ENCODE measurements at regions not wholly inside any gene's neighbourhood (a gene's known extent, or its start where the extent isn't known, plus 50 kb on each side); places are given as distances from the start of the nearest gene placed in this dataset.

DNA sequence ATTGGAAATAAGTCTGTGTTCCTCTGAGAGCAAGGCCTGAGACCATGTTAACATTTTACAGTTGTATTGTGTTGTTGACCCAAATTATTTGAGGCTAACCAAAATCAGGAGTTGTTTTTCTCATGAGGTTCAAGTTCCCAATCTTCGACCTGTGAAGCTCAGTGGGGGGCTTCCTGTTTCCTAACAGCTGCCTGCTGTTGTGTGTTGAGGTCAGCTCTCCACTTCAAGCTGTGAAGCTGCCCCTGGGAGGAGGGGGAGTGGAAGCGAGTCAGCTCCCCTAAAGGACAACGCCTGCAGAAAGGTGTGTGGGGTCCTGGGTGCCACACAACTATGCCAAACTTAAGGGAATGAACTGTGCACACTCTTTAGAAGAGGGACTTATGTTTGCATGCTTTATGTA is 295.5 kb downstream of the IRX1 start:
- CTCF ChIA-PET, result no interaction called here
- H3K9me3 ChIP-seq (ENCODE audit: control insufficient read depth, insufficient read depth, low read depth, low read length), result no peaks in the 10 kb centered on the region
- no peaks in the 10 kb centered on the region for H3K4me1 ChIP-seq (ENCODE audit: control insufficient read depth, insufficient read depth, low read length)
- no peak overlapping the region for H3K4me3 ChIP-seq (ENCODE audit: low read depth, low read length)
- TF ChIP-seq ZNF561 (tag by site-specific recombination; IDR thresholded peaks at IDR 0.05; ENCODE audit: borderline replicate concordance) (no peak), ZNF2 (tag by site-specific recombination; IDR thresholded peaks at IDR 0.05) (no peak), ZNF549 (tag by site-specific recombination; IDR thresholded peaks at IDR 0.05) (no peak), ZNF530 (tag by site-specific recombination; IDR thresholded peaks at IDR 0.05; ENCODE audit: low read depth) (no peak), ZNF341 (tag by site-specific recombination; IDR thresholded peaks at IDR 0.05; ENCODE audit: low read depth) (no peak), ZXDB (tag by site-specific recombination; IDR thresholded peaks at IDR 0.05) (no peak), ZNF654 (tag by site-specific recombination; IDR thresholded peaks at IDR 0.05; ENCODE audit: low read depth) (no peak), SALL2 (tag by site-specific recombination; IDR thresholded peaks at IDR 0.05; ENCODE audit: borderline replicate concordance) (no peak), ZNF221 (tag by site-specific recombination; IDR thresholded peaks at IDR 0.05; ENCODE audit: borderline replicate concordance) (no peak), ZNF600 (tag by site-specific recombination; IDR thresholded peaks at IDR 0.05) (no peak)
- TF ChIP-seq, protein P1, sequence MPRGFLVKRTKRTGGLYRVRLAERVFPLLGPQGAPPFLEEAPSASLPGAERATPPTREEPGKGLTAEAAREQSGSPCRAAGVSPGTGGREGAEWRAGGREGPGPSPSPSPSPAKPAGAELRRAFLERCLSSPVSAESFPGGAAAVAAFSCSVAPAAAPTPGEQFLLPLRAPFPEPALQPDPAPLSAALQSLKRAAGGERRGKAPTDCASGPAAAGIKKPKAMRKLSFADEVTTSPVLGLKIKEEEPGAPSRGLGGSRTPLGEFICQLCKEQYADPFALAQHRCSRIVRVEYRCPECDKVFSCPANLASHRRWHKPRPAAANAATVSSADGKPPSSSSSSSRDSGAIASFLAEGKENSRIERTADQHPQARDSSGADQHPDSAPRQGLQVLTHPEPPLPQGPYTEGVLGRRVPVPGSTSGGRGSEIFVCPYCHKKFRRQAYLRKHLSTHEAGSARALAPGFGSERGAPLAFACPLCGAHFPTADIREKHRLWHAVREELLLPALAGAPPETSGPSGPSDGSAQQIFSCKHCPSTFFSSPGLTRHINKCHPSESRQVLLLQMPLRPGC (tag by site-specific recombination; IDR thresholded peaks at IDR 0.05), result no peak
- TF ChIP-seq, protein P2, sequence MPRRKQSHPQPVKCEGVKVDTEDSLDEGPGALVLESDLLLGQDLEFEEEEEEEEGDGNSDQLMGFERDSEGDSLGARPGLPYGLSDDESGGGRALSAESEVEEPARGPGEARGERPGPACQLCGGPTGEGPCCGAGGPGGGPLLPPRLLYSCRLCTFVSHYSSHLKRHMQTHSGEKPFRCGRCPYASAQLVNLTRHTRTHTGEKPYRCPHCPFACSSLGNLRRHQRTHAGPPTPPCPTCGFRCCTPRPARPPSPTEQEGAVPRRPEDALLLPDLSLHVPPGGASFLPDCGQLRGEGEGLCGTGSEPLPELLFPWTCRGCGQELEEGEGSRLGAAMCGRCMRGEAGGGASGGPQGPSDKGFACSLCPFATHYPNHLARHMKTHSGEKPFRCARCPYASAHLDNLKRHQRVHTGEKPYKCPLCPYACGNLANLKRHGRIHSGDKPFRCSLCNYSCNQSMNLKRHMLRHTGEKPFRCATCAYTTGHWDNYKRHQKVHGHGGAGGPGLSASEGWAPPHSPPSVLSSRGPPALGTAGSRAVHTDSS (tag by site-specific recombination; IDR thresholded peaks at IDR 0.05), result no peak
- TF ChIP-seq, protein P3, sequence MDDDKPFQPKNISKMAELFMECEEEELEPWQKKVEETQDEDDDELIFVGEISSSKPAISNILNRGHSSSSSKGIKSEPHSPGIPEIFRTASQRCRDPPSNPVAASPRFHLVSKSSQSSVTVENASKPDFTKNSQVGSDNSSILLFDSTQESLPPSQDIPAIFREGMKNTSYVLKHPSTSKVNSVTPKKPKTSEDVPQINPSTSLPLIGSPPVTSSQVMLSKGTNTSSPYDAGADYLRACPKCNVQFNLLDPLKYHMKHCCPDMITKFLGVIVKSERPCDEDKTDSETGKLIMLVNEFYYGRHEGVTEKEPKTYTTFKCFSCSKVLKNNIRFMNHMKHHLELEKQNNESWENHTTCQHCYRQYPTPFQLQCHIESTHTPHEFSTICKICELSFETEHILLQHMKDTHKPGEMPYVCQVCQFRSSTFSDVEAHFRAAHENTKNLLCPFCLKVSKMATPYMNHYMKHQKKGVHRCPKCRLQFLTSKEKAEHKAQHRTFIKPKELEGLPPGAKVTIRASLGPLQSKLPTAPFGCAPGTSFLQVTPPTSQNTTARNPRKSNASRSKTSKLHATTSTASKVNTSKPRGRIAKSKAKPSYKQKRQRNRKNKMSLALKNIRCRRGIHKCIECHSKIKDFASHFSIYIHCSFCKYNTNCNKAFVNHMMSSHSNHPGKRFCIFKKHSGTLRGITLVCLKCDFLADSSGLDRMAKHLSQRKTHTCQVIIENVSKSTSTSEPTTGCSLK (tag by site-specific recombination; IDR thresholded peaks at IDR 0.05), result no peak
- TF ChIP-seq, protein P4, sequence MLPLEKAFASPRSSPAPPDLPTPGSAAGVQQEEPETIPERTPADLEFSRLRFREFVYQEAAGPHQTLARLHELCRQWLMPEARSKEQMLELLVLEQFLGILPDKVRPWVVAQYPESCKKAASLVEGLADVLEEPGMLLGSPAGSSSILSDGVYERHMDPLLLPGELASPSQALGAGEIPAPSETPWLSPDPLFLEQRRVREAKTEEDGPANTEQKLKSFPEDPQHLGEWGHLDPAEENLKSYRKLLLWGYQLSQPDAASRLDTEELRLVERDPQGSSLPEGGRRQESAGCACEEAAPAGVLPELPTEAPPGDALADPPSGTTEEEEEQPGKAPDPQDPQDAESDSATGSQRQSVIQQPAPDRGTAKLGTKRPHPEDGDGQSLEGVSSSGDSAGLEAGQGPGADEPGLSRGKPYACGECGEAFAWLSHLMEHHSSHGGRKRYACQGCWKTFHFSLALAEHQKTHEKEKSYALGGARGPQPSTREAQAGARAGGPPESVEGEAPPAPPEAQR (tag by site-specific recombination; IDR thresholded peaks at IDR 0.05), result no peak
- H3K36me3 ChIP-seq (ENCODE audit: control insufficient read depth in 2 of 2, insufficient read depth in 1 of 2, low read length in 2 of 2), result no peaks in the 10 kb centered on the region
- POLR2A ChIA-PET, result no interaction called here
- no peak overlapping the region for H3K27ac ChIP-seq (ENCODE audit: extremely low read depth, low read depth, low read length)

DNA sequence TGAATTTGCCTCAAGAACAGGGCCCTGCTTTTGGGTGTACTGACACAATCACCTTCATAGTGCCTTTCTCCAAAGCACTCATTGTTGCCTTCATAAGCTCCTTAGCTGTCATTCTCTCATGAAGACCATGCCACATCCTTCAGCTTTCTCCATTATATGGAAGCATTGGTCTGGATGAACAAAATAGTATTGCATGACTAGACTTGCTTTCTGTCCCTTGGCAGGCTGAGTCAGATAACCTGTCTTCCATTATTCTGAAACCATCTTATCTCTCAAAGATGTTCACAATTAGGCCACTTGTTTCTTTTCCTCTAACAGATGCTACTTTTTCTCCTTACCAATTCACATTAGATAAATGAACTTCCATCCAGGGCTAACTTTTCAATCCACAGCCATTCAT is 297.9 kb downstream of the IRX1 start:
- ChIA-PET POLR2A (no interaction called here), CTCF (no interaction called here)
- no peaks in the 10 kb centered on the region for H3K4me1 ChIP-seq (ENCODE audit: control insufficient read depth, insufficient read depth, low read length)
- no peak for TF ChIP-seq HOXD13 (CRISPR knock-in tag; IDR thresholded peaks at IDR 0.05; ENCODE audit: borderline replicate concordance)
- TF ChIP-seq, protein P5, sequence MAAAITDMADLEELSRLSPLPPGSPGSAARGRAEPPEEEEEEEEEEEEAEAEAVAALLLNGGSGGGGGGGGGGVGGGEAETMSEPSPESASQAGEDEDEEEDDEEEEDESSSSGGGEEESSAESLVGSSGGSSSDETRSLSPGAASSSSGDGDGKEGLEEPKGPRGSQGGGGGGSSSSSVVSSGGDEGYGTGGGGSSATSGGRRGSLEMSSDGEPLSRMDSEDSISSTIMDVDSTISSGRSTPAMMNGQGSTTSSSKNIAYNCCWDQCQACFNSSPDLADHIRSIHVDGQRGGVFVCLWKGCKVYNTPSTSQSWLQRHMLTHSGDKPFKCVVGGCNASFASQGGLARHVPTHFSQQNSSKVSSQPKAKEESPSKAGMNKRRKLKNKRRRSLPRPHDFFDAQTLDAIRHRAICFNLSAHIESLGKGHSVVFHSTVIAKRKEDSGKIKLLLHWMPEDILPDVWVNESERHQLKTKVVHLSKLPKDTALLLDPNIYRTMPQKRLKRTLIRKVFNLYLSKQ (tag by site-specific recombination; IDR thresholded peaks at IDR 0.05; ENCODE audit: borderline replicate concordance), result no peak
- TF ChIP-seq EGR2 (tag by site-specific recombination; IDR thresholded peaks at IDR 0.05; ENCODE audit: low read depth), result no peak
- TF ChIP-seq, protein P6, sequence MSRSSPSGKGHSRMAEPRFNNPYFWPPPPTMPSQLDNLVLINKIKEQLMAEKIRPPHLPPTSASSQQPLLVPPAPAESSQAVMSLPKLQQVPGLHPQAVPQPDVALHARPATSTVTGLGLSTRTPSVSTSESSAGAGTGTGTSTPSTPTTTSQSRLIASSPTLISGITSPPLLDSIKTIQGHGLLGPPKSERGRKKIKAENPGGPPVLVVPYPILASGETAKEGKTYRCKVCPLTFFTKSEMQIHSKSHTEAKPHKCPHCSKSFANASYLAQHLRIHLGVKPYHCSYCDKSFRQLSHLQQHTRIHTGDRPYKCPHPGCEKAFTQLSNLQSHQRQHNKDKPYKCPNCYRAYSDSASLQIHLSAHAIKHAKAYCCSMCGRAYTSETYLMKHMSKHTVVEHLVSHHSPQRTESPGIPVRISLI (tag by site-specific recombination; IDR thresholded peaks at IDR 0.05), result no peak
- no peak for TF ChIP-seq ZNF121 (tag by site-specific recombination; IDR thresholded peaks at IDR 0.05)
- no peak for TF ChIP-seq KLF16 (tag by site-specific recombination; IDR thresholded peaks at IDR 0.05)
- TF ChIP-seq ZNF677 (tag by site-specific recombination; IDR thresholded peaks at IDR 0.05), result no peak
- no peaks in the 10 kb centered on the region for H3K36me3 ChIP-seq (ENCODE audit: control insufficient read depth in 2 of 2, insufficient read depth in 1 of 2, low read length in 2 of 2)
- H3K27ac ChIP-seq (ENCODE audit: extremely low read depth, low read depth, low read length), result no peak overlapping the region
- H3K9me3 ChIP-seq (ENCODE audit: control insufficient read depth, insufficient read depth, low read depth, low read length), result no peaks in the 10 kb centered on the region; the same call in 1 of the 2 replicates
- H3K4me3 ChIP-seq (ENCODE audit: low read depth, low read length), result no peak overlapping the region
